HEK293 (cell line): ENCODE measurements at regions not wholly inside any gene's neighbourhood (a gene's known extent, or its start where the extent isn't known, plus 50 kb on each side); places are given as distances from the start of the nearest gene placed in this dataset.
A peak's percentile ranks its signal among the peaks of the same experiment; 100 is the strongest.

ENCODE experiments used
- CTCF ChIA-PET: fragments of 350-600 bp; formaldehyde crosslinking; extraction: SDS; loops from one replicate; lab custom pipeline; 2021; ENCODE audit warnings: antibody characterized with exemption; lab: Yijun Ruan, JAX
- POLR2A ChIA-PET: fragments of 300-600 bp; formaldehyde crosslinking; extraction: SDS; loops from one replicate; lab custom pipeline; 2020; ENCODE audit warnings: antibody characterized with exemption, inconsistent platforms; lab: Yijun Ruan, JAX
- H3K27ac ChIP-seq: fragments of 200-500 bp; sonication (Bioruptor generic); 2 replicates; pipeline ENCODE4 v1.5.1; 2014; ENCODE audit warnings: low read depth, low read length, control low read depth, inconsistent platforms; ENCODE audit errors: extremely low read depth
- H3K36me3 ChIP-seq, 2 experiments: fragments of 200-500 bp in 1 of 2; sonication (Bioruptor generic) in 1 of 2; 1 replicate in 1 of 2; 2 replicates in 1 of 2; pipeline ENCODE4 v1.5.1; 2014 to 2017; ENCODE audit warnings: inconsistent platforms in 2 of 2, low read length in 2 of 2; ENCODE audit not compliant: control insufficient read depth in 2 of 2, insufficient read depth in 1 of 2
- H3K4me1 ChIP-seq: fragments of 200-500 bp; sonication (Bioruptor generic); 2 replicates; pipeline ENCODE4 v1.5.1; 2014; ENCODE audit warnings: mild to moderate bottlenecking, low read length, inconsistent platforms; ENCODE audit not compliant: control insufficient read depth, insufficient read depth
- H3K4me3 ChIP-seq: 2 replicates; pipeline ENCODE4 v1.5.1; 2011; ENCODE audit warnings: low read depth, mild to moderate bottlenecking, control low read depth, low read length, moderate library complexity
- H3K9me3 ChIP-seq: fragments of 200-500 bp; sonication (Bioruptor generic); 2 replicates; pipeline ENCODE4 v1.5.1; 2014; ENCODE audit warnings: low read depth, low read length, inconsistent platforms; ENCODE audit not compliant: control insufficient read depth, insufficient read depth
- REST ChIP-seq: fragments of 450-650 bp; formaldehyde crosslinking; IDR thresholded peaks from 2 replicates; pipeline ENCODE4 v1.5.1; 2016; ENCODE audit warnings: missing biosample characterization, missing genetic modification characterization
- SETDB1 ChIP-seq: IDR thresholded peaks from one replicate; pipeline ENCODE4 v1.6.1; 2017; ENCODE audit warnings: mild to moderate bottlenecking, low read length, moderate library complexity, mixed read lengths; ENCODE audit not compliant: insufficient read length
- WT1 ChIP-seq: fragments of 450-650 bp; formaldehyde crosslinking; IDR thresholded peaks from 2 replicates; pipeline ENCODE4 v1.5.1; 2016; ENCODE audit warnings: missing biosample characterization, missing genetic modification characterization
- ZNF266 ChIP-seq: fragments of 450-650 bp; formaldehyde crosslinking; IDR thresholded peaks from 2 replicates; pipeline ENCODE4 v1.5.1; 2016; ENCODE audit warnings: missing biosample characterization, missing genetic modification characterization, low read depth
- ZNF394 ChIP-seq: fragments of 450-650 bp; formaldehyde crosslinking; IDR thresholded peaks from 2 replicates; pipeline ENCODE4 v1.5.1; 2016; ENCODE audit warnings: missing biosample characterization, missing genetic modification characterization, mild to moderate bottlenecking, moderate library complexity, borderline replicate concordance
- ZNF558 ChIP-seq: fragments of 450-650 bp; formaldehyde crosslinking; IDR thresholded peaks from 2 replicates; pipeline ENCODE4 v1.5.1; 2016; ENCODE audit warnings: missing biosample characterization, missing genetic modification characterization
- ZNF561 ChIP-seq: fragments of 450-650 bp; IDR thresholded peaks from 2 replicates; pipeline ENCODE4 v1.5.1; 2018; ENCODE audit warnings: missing biosample characterization, missing genetic modification characterization, borderline replicate concordance
- ZNF704 ChIP-seq: fragments of 450-650 bp; formaldehyde crosslinking; IDR thresholded peaks from 2 replicates; pipeline ENCODE4 v1.5.1; 2016; ENCODE audit warnings: missing biosample characterization, missing genetic modification characterization
- ZNF768 ChIP-seq: fragments of 450-650 bp; formaldehyde crosslinking; IDR thresholded peaks from 2 replicates; pipeline ENCODE4 v1.5.1; 2018; ENCODE audit warnings: missing biosample characterization, mild to moderate bottlenecking, missing genetic modification characterization
- ZNF777 ChIP-seq: fragments of 450-650 bp; formaldehyde crosslinking; IDR thresholded peaks from 2 replicates; pipeline ENCODE4 v1.5.1; 2017; ENCODE audit warnings: missing biosample characterization, missing genetic modification characterization, borderline replicate concordance
- ZNF792 ChIP-seq: fragments of 450-650 bp; formaldehyde crosslinking; IDR thresholded peaks from 2 replicates; pipeline ENCODE4 v1.5.1; 2016; ENCODE audit warnings: missing biosample characterization, missing genetic modification characterization

- CTCF ChIA-PET, result interaction anchor here (0.7 kb wide), 1 partner anchor 483 kb away, joined by 3 read pairs; no protein-coding TSS in a partner anchor
- TF ChIP-seq SETDB1 (no peak), ZNF561 (tag by site-specific recombination) (no peak), ZNF768 (tag by site-specific recombination) (peak; percentile 54; the same call in 1 of the 2 replicates)
- no peaks in the 10 kb centered on the region for H3K36me3 ChIP-seq
- H3K4me3 ChIP-seq, result no peak overlapping the region
- no peaks in the 10 kb centered on the region for H3K9me3 ChIP-seq
- peaks cover 2% of the 10 kb centered on the region; the same call in 1 of the 2 replicates for H3K4me1 ChIP-seq
- POLR2A ChIA-PET, result no interaction called here
- no peak overlapping the region for H3K27ac ChIP-seq
These were observed 249.2 kb upstream of the CLINT1 start for GRCh38 chr5:158108177-158108576.

- POLR2A ChIA-PET, result no interaction called here
- CTCF ChIA-PET, result interaction anchor here (0.6 kb wide), 1 partner anchor 461 kb away, joined by 3 read pairs; no protein-coding TSS in a partner anchor
These were observed 241.5 kb upstream of the CLINT1 start for GRCh38 chr5:158100373-158100888.

GRCh38 chr5:158099571-158100105 lies 240.7 kb upstream of the CLINT1 start:
- POLR2A ChIA-PET, result no interaction called here
- CTCF ChIA-PET, result interaction anchor here (0.8 kb wide), 1 partner anchor 24 kb away, joined by 4 read pairs; no protein-coding TSS in a partner anchor
- Histone ChIP-seq H3K27ac (no peak overlapping the region), H3K4me3 (no peak overlapping the region), H3K9me3 (no peaks in the 10 kb centered on the region)
- TF ChIP-seq ZNF704, result no peak
- no peak for TF ChIP-seq ZNF792 (tag by site-specific recombination)
- TF ChIP-seq, all 188 proteins: peak for 0
- Histone ChIP-seq H3K4me1 (no peaks in the 10 kb centered on the region), H3K36me3 (no peaks in the 10 kb centered on the region)

More at GRCh38 chr5:158100373-158100888, 241.5 kb upstream of the CLINT1 start:
- Histone ChIP-seq H3K4me3 (no peak overlapping the region), H3K36me3 (no peaks in the 10 kb centered on the region), H3K9me3 (no peaks in the 10 kb centered on the region), H3K4me1 (no peaks in the 10 kb centered on the region), H3K27ac (no peak overlapping the region)
- TF ChIP-seq ZNF394 (tag by site-specific recombination) (no peak), ZNF777 (tag by site-specific recombination) (no peak), WT1 (tag by site-specific recombination) (no peak), REST (tag by site-specific recombination) (no peak), ZNF266 (no peak)

- TF ChIP-seq SETDB1, result peak; percentile 32
- TF ChIP-seq ZNF558 (tag by site-specific recombination), result no peak
- H3K36me3 ChIP-seq, result no peaks in the 10 kb centered on the region
- POLR2A ChIA-PET, result no interaction called here
- no peak overlapping the region for H3K4me3 ChIP-seq
- no peaks in the 10 kb centered on the region for H3K9me3 ChIP-seq
- H3K27ac ChIP-seq, result no peak overlapping the region
- CTCF ChIA-PET, result interaction anchor here (0.7 to 2.2 kb wide), 2 partner anchors 22 to 174 kb away, joined by 3 to 12 read pairs; no protein-coding TSS in a partner anchor
- H3K4me1 ChIP-seq, result no peaks in the 10 kb centered on the region
These were observed 237.9 kb upstream of the CLINT1 start for GRCh38 chr5:158096835-158097234.
